ENCODE measurements at regions not wholly inside any gene's neighbourhood (a gene's known extent, or its start where the extent isn't known, plus 50 kb on each side); places are given as distances from the start of the nearest gene placed in this dataset.

- H4K8ac ChIP-seq (ENCODE audit: extremely low read depth, insufficient read depth, low read length), result no peak overlapping the region
- WGBS, 2 experiments (ENCODE audit: extremely low coverage in 1 of 2, insufficient coverage in 1 of 2, insufficient read length in 1 of 2, insufficient replicate concordance in 2 of 2, low coverage in 1 of 2, low lambda C conversion rate in 2 of 2, missing lambda C conversion rate in 1 of 2), result 91% methylated on average over 1 of the region's 1 CpG; no CpG with 5 or more reads in 1 of the 2 experiments
- no peak overlapping the region for H3K23ac ChIP-seq (ENCODE audit: insufficient read length)
- no peak overlapping the region for H2BK120ac ChIP-seq (replicated peaks; ENCODE audit: low read depth, low read length)
- H2BK12ac ChIP-seq (ENCODE audit: low read depth, low read length), result no peak overlapping the region
- H3K4me3 ChIP-seq (ENCODE audit: extremely low read depth in 1 of 4, insufficient read depth in 2 of 4, low read depth in 3 of 4, low read length in 4 of 4), result no peak overlapping the region
- no peaks in the 10 kb centered on the region for H3K9me3 ChIP-seq (ENCODE audit: insufficient read depth in 2 of 2, low read depth in 1 of 2, low read length in 1 of 2)
- H3K79me1 ChIP-seq (ENCODE audit: low read depth, low read length), result no peaks in the 10 kb centered on the region
- no peak overlapping the region for H2AK5ac ChIP-seq (ENCODE audit: low read depth, low read length)
- H2BK15ac ChIP-seq (ENCODE audit: low read length), result no peak overlapping the region
- no peaks in the 10 kb centered on the region for H3K27me3 ChIP-seq (replicated peaks in 1 of 4; ENCODE audit: control insufficient read depth in 3 of 4, extremely low read depth in 1 of 4, insufficient read depth in 3 of 4, low read length in 3 of 4)
- H3K4me1 ChIP-seq (replicated peaks in 1 of 4; ENCODE audit: control insufficient read depth in 3 of 4, insufficient read depth in 4 of 4, low read length in 3 of 4), result no peaks in the 10 kb centered on the region
- CTCF ChIA-PET (ENCODE audit: partially characterized antibody), result no interaction called here
- POLR2A ChIA-PET (ENCODE audit: partially characterized antibody), result no interaction called here
- no peak overlapping the region for H4K5ac ChIP-seq (ENCODE audit: insufficient read length, low read depth, low read length)
- TF ChIP-seq GTF2F1 (IDR thresholded peaks at IDR 0.05; ENCODE audit: borderline replicate concordance, low read depth, low read length) (no peak), RFX5 (IDR thresholded peaks at IDR 0.05; ENCODE audit: borderline replicate concordance, low read depth, low read length) (no peak), CTBP2 (IDR thresholded peaks at IDR 0.05; ENCODE audit: borderline replicate concordance, insufficient read depth, insufficient read length, low read length) (no peak), SRF (IDR thresholded peaks at IDR 0.05; ENCODE audit: low read depth, low read length) (no peak), FOSL1 (IDR thresholded peaks at IDR 0.05; ENCODE audit: insufficient read depth, low read depth, low read length) (no peak), EZH2 (IDR thresholded peaks at IDR 0.05; ENCODE audit: low read depth, low read length, severe bottlenecking) (no peak), NANOG (IDR thresholded peaks at IDR 0.05; ENCODE audit: insufficient read depth, low read depth, low read length, poor library complexity, severe bottlenecking) (no peak), SIRT6 (IDR thresholded peaks at IDR 0.05; ENCODE audit: low read length) (no peak), TAF1 (IDR thresholded peaks at IDR 0.05; ENCODE audit: low read depth, low read length) (no peak)
- H3K14ac ChIP-seq (ENCODE audit: insufficient read length), result no peak overlapping the region
- H3K79me2 ChIP-seq (ENCODE audit: control insufficient read depth in 1 of 2, insufficient read depth in 2 of 2, low read length in 2 of 2), result no peaks in the 10 kb centered on the region
- H2BK20ac ChIP-seq (ENCODE audit: low read length), result no peak overlapping the region
- H2AFZ ChIP-seq (ENCODE audit: low read length), result no peak overlapping the region
- H3K18ac ChIP-seq (ENCODE audit: extremely low read depth, low read length), result no peak overlapping the region
- no peak overlapping the region for H3K4me2 ChIP-seq (ENCODE audit: insufficient read depth in 1 of 2, low read depth in 2 of 2, low read length in 2 of 2)
- FAIRE-seq (no peak), DNase-seq (ENCODE audit: low read depth in 1 of 2, low spot score in 2 of 2) (no peak)
- no peak overlapping the region for H3K4ac ChIP-seq (replicated peaks; ENCODE audit: insufficient read length, low read depth, low read length)
- H3K27ac ChIP-seq (ENCODE audit: low read depth, low read length), result no peak overlapping the region
- H2BK5ac ChIP-seq (ENCODE audit: low read depth, low read length), result no peak overlapping the region
- no peaks in the 10 kb centered on the region for H3K23me2 ChIP-seq (ENCODE audit: low read depth, low read length)
- H3K36me3 ChIP-seq (ENCODE audit: control insufficient read depth in 2 of 4, insufficient read depth in 4 of 4, low read length in 3 of 4), result no peaks in the 10 kb centered on the region
- H4K20me1 ChIP-seq (replicated peaks in 1 of 2; ENCODE audit: control insufficient read depth in 1 of 2, insufficient read depth in 2 of 2, low read length in 2 of 2), result peaks cover 0 to 1% of the 10 kb centered on the region in 2 experiments
- no peak overlapping the region for H3K56ac ChIP-seq (replicated peaks; ENCODE audit: insufficient read length, low read depth, low read length)
- no peak overlapping the region for H3K9ac ChIP-seq (replicated peaks in 1 of 4; ENCODE audit: extremely low read depth in 1 of 4, low read depth in 3 of 4, low read length in 3 of 4)
- H4K91ac ChIP-seq (replicated peaks; ENCODE audit: insufficient read length, low read length), result no peak overlapping the region
Observed at GRCh38 chrX:8245411-8245810, 74.3 kb upstream of the VCX2 start.
